ENCODE measurements at regions not wholly inside any gene's neighbourhood (a gene's known extent, or its start where the extent isn't known, plus 50 kb on each side); places are given as distances from the start of the nearest gene placed in this dataset.

DNA sequence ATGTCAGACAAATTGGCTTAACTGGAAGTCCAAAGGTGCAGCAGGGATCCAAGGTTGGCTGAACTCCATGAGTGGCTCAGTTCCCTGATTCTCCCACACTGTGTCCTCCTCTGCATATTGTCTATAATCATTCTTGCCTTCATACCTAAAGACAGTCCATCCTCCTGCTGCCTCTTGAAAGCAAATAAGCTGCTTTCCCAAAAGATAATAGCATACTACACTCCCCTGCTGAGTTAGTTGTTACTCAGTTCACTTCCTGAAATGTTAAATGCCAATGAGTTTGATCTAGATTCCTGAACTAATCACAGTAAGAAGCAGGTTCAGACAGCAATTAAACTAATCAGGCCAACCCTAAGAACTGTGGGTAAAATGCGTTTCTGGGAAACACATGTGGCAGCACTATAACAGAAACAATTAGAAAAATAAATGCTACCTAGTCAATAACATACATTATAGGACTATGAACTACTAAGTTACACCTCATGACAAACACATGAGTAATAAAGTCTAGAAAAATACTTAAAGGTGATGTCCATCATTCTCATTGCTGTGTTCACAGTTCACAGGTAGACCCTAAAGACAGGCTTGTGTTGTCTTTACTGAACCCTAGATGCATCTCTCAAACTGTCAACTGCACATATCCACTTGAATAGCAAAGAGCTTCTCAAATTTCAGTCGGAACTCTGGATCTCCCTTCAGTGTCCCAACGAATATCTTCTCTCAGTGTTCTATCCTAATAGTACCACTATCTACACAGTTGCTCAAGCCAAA lies 50.8 kb upstream of the BOLA1 start (continued):
- TF ChIP-seq, protein P1, sequence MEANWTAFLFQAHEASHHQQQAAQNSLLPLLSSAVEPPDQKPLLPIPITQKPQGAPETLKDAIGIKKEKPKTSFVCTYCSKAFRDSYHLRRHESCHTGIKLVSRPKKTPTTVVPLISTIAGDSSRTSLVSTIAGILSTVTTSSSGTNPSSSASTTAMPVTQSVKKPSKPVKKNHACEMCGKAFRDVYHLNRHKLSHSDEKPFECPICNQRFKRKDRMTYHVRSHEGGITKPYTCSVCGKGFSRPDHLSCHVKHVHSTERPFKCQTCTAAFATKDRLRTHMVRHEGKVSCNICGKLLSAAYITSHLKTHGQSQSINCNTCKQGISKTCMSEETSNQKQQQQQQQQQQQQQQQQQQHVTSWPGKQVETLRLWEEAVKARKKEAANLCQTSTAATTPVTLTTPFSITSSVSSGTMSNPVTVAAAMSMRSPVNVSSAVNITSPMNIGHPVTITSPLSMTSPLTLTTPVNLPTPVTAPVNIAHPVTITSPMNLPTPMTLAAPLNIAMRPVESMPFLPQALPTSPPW (CRISPR knock-in tag; IDR thresholded peaks at IDR 0.05): no peak
- TF ChIP-seq SRF (CRISPR knock-in tag; IDR thresholded peaks at IDR 0.05): no peak
- TF ChIP-seq MTA1 (IDR thresholded peaks at IDR 0.05; ENCODE audit: borderline replicate concordance): no peak
- TF ChIP-seq POLR3A (IDR thresholded peaks at IDR 0.05; ENCODE audit: borderline replicate concordance, extremely low read depth, insufficient read depth, insufficient read length): no peak
- TF ChIP-seq NR1H2 (CRISPR knock-in tag; IDR thresholded peaks at IDR 0.05): no peak
- TF ChIP-seq, protein P2, sequence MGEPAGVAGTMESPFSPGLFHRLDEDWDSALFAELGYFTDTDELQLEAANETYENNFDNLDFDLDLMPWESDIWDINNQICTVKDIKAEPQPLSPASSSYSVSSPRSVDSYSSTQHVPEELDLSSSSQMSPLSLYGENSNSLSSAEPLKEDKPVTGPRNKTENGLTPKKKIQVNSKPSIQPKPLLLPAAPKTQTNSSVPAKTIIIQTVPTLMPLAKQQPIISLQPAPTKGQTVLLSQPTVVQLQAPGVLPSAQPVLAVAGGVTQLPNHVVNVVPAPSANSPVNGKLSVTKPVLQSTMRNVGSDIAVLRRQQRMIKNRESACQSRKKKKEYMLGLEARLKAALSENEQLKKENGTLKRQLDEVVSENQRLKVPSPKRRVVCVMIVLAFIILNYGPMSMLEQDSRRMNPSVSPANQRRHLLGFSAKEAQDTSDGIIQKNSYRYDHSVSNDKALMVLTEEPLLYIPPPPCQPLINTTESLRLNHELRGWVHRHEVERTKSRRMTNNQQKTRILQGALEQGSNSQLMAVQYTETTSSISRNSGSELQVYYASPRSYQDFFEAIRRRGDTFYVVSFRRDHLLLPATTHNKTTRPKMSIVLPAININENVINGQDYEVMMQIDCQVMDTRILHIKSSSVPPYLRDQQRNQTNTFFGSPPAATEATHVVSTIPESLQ (CRISPR knock-in tag; IDR thresholded peaks at IDR 0.05): no peak
- TF ChIP-seq, protein P3, sequence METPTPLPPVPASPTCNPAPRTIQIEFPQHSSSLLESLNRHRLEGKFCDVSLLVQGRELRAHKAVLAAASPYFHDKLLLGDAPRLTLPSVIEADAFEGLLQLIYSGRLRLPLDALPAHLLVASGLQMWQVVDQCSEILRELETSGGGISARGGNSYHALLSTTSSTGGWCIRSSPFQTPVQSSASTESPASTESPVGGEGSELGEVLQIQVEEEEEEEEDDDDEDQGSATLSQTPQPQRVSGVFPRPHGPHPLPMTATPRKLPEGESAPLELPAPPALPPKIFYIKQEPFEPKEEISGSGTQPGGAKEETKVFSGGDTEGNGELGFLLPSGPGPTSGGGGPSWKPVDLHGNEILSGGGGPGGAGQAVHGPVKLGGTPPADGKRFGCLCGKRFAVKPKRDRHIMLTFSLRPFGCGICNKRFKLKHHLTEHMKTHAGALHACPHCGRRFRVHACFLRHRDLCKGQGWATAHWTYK (CRISPR knock-in tag; IDR thresholded peaks at IDR 0.05): no peak
- TF ChIP-seq, protein P4, sequence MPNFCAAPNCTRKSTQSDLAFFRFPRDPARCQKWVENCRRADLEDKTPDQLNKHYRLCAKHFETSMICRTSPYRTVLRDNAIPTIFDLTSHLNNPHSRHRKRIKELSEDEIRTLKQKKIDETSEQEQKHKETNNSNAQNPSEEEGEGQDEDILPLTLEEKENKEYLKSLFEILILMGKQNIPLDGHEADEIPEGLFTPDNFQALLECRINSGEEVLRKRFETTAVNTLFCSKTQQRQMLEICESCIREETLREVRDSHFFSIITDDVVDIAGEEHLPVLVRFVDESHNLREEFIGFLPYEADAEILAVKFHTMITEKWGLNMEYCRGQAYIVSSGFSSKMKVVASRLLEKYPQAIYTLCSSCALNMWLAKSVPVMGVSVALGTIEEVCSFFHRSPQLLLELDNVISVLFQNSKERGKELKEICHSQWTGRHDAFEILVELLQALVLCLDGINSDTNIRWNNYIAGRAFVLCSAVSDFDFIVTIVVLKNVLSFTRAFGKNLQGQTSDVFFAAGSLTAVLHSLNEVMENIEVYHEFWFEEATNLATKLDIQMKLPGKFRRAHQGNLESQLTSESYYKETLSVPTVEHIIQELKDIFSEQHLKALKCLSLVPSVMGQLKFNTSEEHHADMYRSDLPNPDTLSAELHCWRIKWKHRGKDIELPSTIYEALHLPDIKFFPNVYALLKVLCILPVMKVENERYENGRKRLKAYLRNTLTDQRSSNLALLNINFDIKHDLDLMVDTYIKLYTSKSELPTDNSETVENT (CRISPR knock-in tag; IDR thresholded peaks at IDR 0.05): no peak
- TF ChIP-seq TCFL5 (CRISPR knock-in tag; conservative IDR thresholded peaks at IDR 0.05): no peak
- 0 out of 4 replicates have a peak, but pooled peaks of 1 of the 2 experiments have one; percentile 7 for TF ChIP-seq SIN3A (IDR thresholded peaks at IDR 0.05; ENCODE audit: borderline replicate concordance in 2 of 2, control insufficient read depth in 1 of 2, low read depth in 2 of 2, low read length in 2 of 2)
- TF ChIP-seq, protein P5, sequence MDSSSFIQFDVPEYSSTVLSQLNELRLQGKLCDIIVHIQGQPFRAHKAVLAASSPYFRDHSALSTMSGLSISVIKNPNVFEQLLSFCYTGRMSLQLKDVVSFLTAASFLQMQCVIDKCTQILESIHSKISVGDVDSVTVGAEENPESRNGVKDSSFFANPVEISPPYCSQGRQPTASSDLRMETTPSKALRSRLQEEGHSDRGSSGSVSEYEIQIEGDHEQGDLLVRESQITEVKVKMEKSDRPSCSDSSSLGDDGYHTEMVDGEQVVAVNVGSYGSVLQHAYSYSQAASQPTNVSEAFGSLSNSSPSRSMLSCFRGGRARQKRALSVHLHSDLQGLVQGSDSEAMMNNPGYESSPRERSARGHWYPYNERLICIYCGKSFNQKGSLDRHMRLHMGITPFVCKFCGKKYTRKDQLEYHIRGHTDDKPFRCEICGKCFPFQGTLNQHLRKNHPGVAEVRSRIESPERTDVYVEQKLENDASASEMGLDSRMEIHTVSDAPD (CRISPR knock-in tag; IDR thresholded peaks at IDR 0.05): no peak
- no peak for TF ChIP-seq ZNF232 (CRISPR knock-in tag; IDR thresholded peaks at IDR 0.05)
- peak; percentile 66; the same call in 1 of the 2 replicates for TF ChIP-seq SPI1 (IDR thresholded peaks at IDR 0.05; ENCODE audit: borderline replicate concordance, low read depth, low read length)
- TF ChIP-seq, protein P6, sequence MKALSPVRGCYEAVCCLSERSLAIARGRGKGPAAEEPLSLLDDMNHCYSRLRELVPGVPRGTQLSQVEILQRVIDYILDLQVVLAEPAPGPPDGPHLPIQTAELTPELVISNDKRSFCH (CRISPR knock-in tag; IDR thresholded peaks at IDR 0.05): no peak
- TF ChIP-seq, protein P6 (tag; IDR thresholded peaks at IDR 0.05): no peak
- TF ChIP-seq, protein P7, sequence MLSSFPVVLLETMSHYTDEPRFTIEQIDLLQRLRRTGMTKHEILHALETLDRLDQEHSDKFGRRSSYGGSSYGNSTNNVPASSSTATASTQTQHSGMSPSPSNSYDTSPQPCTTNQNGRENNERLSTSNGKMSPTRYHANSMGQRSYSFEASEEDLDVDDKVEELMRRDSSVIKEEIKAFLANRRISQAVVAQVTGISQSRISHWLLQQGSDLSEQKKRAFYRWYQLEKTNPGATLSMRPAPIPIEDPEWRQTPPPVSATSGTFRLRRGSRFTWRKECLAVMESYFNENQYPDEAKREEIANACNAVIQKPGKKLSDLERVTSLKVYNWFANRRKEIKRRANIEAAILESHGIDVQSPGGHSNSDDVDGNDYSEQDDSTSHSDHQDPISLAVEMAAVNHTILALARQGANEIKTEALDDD (IDR thresholded peaks at IDR 0.05): peak; percentile 53; the same call in 1 of the 2 replicates
